VCaP (cell line): ENCODE measurements at regions not wholly inside any gene's neighbourhood (a gene's known extent, or its start where the extent isn't known, plus 50 kb on each side); places are given as distances from the start of the nearest gene placed in this dataset.
A peak's percentile ranks its signal among the peaks of the same experiment; 100 is the strongest.
"Not testable (repeated sequence)": the region's sequence is repeated elsewhere in the genome, so short reads cannot be mapped to it uniquely, and the experiment has no call there.

Source experiments
- H3K27ac ChIP-seq: fragments of 450-650 bp; 2 replicates; pipeline ENCODE4 v1.5.1; 2017
- CTCF ChIP-seq: fragments of 450-650 bp; conservative IDR thresholded peaks from 2 replicates; pipeline ENCODE4 v1.5.1; 2017; ENCODE audit warnings: mild to moderate bottlenecking, moderate library complexity

DNA sequence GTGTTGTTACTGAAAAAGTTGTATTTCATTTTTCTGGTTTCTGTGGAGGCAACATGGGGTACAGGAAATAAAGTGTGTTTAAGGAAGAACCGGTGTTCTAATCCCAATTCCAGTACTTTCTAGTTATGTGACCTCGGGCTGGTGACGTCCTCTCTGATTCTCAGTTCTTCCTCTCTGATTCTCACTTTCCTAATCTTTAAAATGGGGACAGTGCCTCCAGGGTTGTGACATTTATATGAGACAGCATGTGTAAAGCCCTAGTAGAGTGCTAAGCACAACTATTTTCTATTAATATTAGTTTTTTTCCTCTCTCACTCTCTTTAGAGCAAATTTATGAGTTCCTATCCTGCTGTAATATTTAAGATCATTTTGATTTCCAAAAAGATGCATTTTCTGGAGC is 50.9 kb upstream of the PTPDC1 start:
- no peak overlapping the region for H3K27ac ChIP-seq
- no peak for TF ChIP-seq CTCF

- H3K27ac ChIP-seq = no peak overlapping the region
- TF ChIP-seq CTCF = no peak
Measured at GRCh38 chr9:94031946-94032345, 52.3 kb upstream of the PTPDC1 start.

DNA sequence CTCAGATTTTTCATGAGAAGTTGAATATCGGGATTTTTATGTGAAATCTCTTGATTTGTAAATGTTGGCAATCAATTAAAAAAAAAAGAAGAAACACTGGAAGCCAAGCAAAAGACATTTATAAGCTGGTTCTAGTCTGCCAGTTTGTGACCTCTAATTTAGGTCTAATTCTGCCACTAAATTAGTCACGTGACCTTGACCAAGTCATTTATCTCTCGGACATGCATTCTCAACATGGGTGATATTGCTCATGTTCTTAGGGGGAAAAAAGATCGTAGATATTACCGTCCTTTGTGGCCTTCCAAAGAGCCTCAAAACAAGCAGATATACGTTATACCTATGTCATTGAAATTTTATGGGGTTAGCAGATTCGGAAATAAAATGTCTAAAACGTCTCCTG is 52.9 kb upstream of the PTPDC1 start:
- TF ChIP-seq CTCF = no peak
- H3K27ac ChIP-seq = peak overlapping the region; percentile 77; the same call in 1 of the 2 replicates

- no peak for TF ChIP-seq CTCF
Measured at GRCh38 chr9:94030318-94031179, 53.7 kb upstream of the PTPDC1 start.

GRCh38 chr9:94029932-94030317 is 54.3 kb upstream of the PTPDC1 start:
- H3K27ac ChIP-seq = peak overlapping the region; percentile 77
- TF ChIP-seq CTCF = no peak

More at GRCh38 chr9:94030318-94031179, 53.7 kb upstream of the PTPDC1 start:
- peak overlapping the region; percentile 77 for H3K27ac ChIP-seq

DNA sequence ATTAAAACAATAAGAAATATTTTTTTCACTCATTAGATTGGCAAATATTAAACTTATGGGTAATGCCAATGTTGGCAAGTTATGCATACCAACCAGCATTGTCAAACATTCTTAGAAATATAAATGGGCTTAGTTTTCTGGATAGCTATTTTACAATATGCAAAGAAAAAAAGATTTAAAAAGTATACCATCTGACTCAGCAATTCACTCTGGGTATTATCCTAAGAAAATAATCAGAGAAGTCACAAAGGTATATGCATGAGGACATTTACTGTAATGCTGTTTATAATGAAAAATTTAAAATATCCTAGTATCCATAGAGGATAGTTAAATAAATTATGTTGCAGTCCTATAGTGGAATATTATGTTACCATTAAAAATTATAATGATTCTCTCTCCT is 57.4 kb upstream of the PTPDC1 start:
- no peak overlapping the region for H3K27ac ChIP-seq
- no peak for TF ChIP-seq CTCF

DNA sequence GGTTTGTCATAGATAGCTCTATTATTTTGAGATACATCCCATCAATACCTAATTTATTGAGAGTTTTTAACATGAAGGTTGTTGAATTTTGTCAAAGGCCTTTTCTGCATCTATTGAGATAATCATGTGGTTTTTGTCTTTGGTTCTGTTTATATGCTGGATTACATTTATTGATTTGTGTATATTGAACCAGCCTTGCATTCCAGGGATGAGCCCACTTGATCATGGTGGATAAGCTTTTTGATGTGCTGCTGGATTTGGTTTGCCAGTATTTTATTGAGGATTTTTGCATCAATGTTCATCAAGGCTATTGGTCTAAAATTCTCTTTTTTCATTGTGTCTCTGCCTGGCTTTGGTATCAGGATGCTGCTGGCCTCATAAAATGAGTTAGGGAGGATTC is 61.8 kb upstream of the PTPDC1 start:
- not testable (repeated sequence) for H3K27ac ChIP-seq

GRCh38 chr9:94020836-94021235 is 63.4 kb upstream of the PTPDC1 start:
- not testable (repeated sequence) for H3K27ac ChIP-seq
